Uterus (tissue), 3 donors: ENCODE measurements at regions not wholly inside any gene's neighbourhood (a gene's known extent, or its start where the extent isn't known, plus 50 kb on each side); places are given as distances from the start of the nearest gene placed in this dataset.

Experiments
- DNase-seq, 2 donors: peaks; one replicate each; pipeline ENCODE4 v3.0.0-alpha.2; 2019 to 2020
- H3K27ac ChIP-seq, 2 donors: fragments of 200-600 bp; sonication (generic); 1 replicate in 1 of 2; 2 replicates in 1 of 2; pipeline ENCODE4 v1.5.1; 2016 to 2018
- H3K27me3 ChIP-seq, 2 donors: fragments of 200-600 bp; sonication (generic); one replicate each; pipeline ENCODE4 v1.5.1; 2018 to 2019; ENCODE audit warnings: control low read depth in 1 of 2
- H3K36me3 ChIP-seq, 2 donors: fragments of 200-600 bp; sonication (generic); one replicate each; pipeline ENCODE4 v1.5.1; 2019; ENCODE audit warnings: control low read depth in 1 of 2
- H3K4me1 ChIP-seq, 2 donors: fragments of 200-600 bp; sonication (generic); one replicate each; pipeline ENCODE4 v1.5.1; 2018 to 2019; ENCODE audit warnings: control low read depth in 1 of 2
- H3K4me3 ChIP-seq, 2 donors: fragments of 200-600 bp; sonication (generic); 1 replicate in 1 of 2; 2 replicates in 1 of 2; pipeline ENCODE4 v1.5.1; 2018 to 2019; ENCODE audit warnings: mild to moderate bottlenecking in 1 of 2
- H3K9me3 ChIP-seq, 2 donors: fragments of 200-600 bp; sonication (generic); one replicate each; pipeline ENCODE4 v1.5.1; 2019; ENCODE audit warnings: control low read depth in 1 of 2
- POLR2A ChIP-seq, 2 donors: fragments of 450-650 bp; IDR thresholded peaks; one replicate each; pipeline ENCODE4 v1.6.1; 2016; ENCODE audit warnings: antibody characterized with exemption in 2 of 2, mild to moderate bottlenecking in 1 of 2, moderate library complexity in 1 of 2
- intact Hi-C: fragments of 100-400 bp; cut with DNase I; formaldehyde crosslinking; loops from one replicate; pipeline ENCODE4 v1.15.1; 2023; ENCODE audit warnings: low total_unique reads
- TF ChIP-seq, protein P1 (sequence below), 4 experiments: fragments of 200-600 bp in 2 of 4; fragments of 450-650 bp in 2 of 4; sonication (generic) in 2 of 4; IDR thresholded peaks; one replicate each; pipeline ENCODE4 v1.5.1; 2016 to 2019; ENCODE audit warnings: antibody characterized with exemption in 4 of 4, mild to moderate bottlenecking in 2 of 4, moderate library complexity in 1 of 4
- donor health status: DM: yes; HTN: yes; CAD: no.

DNA sequence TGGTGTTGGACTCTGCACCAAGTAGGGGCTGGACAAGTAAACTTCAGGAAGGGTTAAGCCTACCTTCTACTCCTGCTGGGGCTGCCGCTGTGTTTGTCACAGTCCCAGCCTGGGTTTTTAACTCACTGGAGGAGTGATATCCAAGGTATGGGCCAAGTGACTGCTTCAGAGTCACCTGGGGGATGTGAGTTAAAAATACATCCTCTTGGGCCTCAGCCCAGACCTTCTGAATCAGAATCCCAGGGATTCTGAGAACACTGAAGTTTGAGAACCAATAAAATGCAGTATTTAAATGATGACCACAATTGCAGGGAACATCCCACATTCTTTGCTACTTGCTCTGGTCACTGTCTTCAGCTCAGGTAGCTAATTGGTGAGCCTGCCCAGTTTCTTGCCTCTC is 95.1 kb upstream of the DNAH5 start:
- Histone ChIP-seq H3K9me3 (no peaks in the 10 kb centered on the region), H3K27ac (no peak overlapping the region), H3K4me1 (peaks cover 0 to 4% of the 10 kb centered on the region in 2 donors), H3K36me3 (no peaks in the 10 kb centered on the region), H3K27me3 (no peaks in the 10 kb centered on the region), H3K4me3 (no peak overlapping the region)
- no peak for DNase-seq
- no peak for TF ChIP-seq POLR2A (IDR thresholded peaks at IDR 0.05)
- TF ChIP-seq, protein P1, sequence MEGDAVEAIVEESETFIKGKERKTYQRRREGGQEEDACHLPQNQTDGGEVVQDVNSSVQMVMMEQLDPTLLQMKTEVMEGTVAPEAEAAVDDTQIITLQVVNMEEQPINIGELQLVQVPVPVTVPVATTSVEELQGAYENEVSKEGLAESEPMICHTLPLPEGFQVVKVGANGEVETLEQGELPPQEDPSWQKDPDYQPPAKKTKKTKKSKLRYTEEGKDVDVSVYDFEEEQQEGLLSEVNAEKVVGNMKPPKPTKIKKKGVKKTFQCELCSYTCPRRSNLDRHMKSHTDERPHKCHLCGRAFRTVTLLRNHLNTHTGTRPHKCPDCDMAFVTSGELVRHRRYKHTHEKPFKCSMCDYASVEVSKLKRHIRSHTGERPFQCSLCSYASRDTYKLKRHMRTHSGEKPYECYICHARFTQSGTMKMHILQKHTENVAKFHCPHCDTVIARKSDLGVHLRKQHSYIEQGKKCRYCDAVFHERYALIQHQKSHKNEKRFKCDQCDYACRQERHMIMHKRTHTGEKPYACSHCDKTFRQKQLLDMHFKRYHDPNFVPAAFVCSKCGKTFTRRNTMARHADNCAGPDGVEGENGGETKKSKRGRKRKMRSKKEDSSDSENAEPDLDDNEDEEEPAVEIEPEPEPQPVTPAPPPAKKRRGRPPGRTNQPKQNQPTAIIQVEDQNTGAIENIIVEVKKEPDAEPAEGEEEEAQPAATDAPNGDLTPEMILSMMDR (IDR thresholded peaks at IDR 0.05), result no peak
- intact Hi-C loops, result no loop called here

DNA sequence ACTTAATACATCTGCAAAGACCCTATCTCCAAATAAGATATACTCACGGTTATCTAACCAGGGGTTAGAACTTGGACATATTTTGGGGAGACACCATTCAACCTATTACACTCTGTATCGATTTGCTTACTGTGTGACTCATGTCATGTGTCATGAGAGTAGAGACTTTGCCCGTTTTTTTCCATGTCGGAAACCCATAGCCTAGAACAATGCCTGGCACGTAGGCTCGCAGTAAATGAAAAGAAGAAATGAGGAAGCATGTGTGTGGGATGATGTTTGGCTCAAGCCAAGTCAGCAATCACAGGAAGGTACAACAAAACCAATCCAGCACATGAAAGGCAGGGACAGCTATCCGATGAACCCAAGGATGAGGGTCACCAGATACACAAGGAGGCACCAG is 94.6 kb upstream of the DNAH5 start:
- no peak for DNase-seq
- Histone ChIP-seq H3K36me3 (no peaks in the 10 kb centered on the region), H3K4me1 (peaks cover 0 to 4% of the 10 kb centered on the region in 2 donors), H3K27me3 (no peaks in the 10 kb centered on the region), H3K9me3 (no peaks in the 10 kb centered on the region), H3K27ac (no peak overlapping the region), H3K4me3 (no peak overlapping the region)
- intact Hi-C loops, result no loop called here
- TF ChIP-seq, protein P1 (IDR thresholded peaks at IDR 0.05), result no peak
- TF ChIP-seq POLR2A (IDR thresholded peaks at IDR 0.05), result no peak

DNA sequence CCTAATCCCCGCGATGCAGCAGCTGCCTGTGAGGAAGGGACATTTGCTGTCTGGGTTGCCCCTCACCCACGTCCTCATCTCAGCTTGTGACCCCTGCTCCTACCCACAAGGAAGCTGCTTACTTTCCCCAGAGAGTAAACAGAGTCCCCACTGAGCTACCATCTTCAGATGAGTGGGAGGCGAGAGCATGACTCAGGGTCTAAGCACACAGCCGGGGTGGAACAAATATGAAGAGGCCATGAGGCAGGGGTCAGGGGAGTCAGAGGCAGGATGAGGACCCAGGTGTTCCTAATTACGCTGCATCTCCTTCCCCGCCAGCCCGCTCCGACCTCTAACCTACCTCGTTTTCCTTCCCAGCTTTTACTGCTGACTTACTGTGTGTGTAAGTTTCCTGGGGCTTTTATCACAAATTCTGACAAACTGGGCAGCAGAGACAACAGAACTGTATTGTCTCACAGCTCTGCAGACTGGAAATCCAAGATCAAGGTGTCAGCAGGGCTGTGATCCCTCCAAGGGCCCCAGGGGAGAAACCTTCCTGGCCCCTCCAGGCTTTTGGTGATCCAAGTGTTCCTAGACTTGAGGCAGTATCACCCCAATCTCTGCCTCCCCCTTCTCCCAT is 94.0 kb upstream of the DNAH5 start:
- Histone ChIP-seq H3K4me3 (no peak overlapping the region), H3K36me3 (no peaks in the 10 kb centered on the region), H3K27me3 (no peaks in the 10 kb centered on the region), H3K4me1 (peaks cover 0 to 4% of the 10 kb centered on the region in 2 donors), H3K9me3 (no peaks in the 10 kb centered on the region), H3K27ac (no peak overlapping the region)
- intact Hi-C loops, result no loop called here
- DNase-seq, result no peak
- TF ChIP-seq, protein P1 (IDR thresholded peaks at IDR 0.05), result no peak
- TF ChIP-seq POLR2A (IDR thresholded peaks at IDR 0.05), result no peak

DNA sequence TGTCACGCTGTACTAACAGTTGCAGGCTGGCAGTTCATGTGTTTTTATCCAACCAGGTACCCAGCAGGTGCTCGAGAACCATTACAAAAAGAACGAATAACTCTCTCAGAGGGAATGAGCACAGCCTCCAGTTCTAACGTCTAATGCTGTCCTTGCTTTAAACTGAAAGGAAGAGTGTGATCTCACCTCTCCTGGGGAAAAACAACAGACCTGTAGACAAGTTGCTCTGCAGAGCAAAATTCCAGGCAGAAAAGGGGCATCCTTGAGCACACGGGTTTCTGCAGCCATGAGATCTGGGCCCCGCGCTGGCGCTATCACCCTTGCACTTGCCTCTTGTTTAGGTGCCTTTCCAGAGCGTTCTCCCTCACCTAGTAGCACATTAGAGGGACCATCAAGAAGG is 92.5 kb upstream of the DNAH5 start:
- TF ChIP-seq, protein P1 (IDR thresholded peaks at IDR 0.05), result no peak
- TF ChIP-seq POLR2A (IDR thresholded peaks at IDR 0.05), result no peak
- no peak for DNase-seq
- Histone ChIP-seq H3K36me3 (no peaks in the 10 kb centered on the region), H3K27ac (no peak overlapping the region), H3K9me3 (no peaks in the 10 kb centered on the region), H3K27me3 (no peaks in the 10 kb centered on the region), H3K4me3 (no peak overlapping the region), H3K4me1 (peaks cover 0 to 4% of the 10 kb centered on the region in 2 donors)
- intact Hi-C loops, result no loop called here

DNA sequence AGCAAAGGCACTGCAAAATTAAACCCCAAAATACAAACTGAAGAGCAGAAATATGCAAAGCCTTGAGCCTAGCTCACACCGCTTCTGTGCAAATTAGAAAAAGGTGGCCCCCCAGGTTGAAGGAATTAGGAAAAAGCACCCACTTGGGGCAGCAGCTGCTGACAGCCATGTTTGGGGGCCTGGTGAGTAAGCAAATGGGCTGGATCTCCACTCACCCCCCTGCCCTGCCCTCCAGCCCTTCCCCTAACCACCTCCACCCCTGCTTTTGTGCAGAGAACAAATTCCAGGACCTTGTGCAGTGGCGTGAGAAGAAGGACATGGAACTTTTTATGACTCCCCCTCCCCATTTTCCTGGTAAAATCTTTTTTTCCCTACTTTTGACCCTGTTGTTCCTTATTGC is 92.0 kb upstream of the DNAH5 start:
- TF ChIP-seq, protein P1 (IDR thresholded peaks at IDR 0.05), result no peak
- TF ChIP-seq POLR2A (IDR thresholded peaks at IDR 0.05), result no peak
- Histone ChIP-seq H3K9me3 (no peaks in the 10 kb centered on the region), H3K27ac (peak overlapping the region; percentile 52 to 65), H3K27me3 (no peaks in the 10 kb centered on the region), H3K4me3 (no peak overlapping the region), H3K36me3 (no peaks in the 10 kb centered on the region), H3K4me1 (peaks cover 0 to 4% of the 10 kb centered on the region in 2 donors)
- intact Hi-C loops, result no loop called here
- no peak for DNase-seq
